Natural killer cell (primary cell): ENCODE measurements at regions not wholly inside any gene's neighbourhood (a gene's known extent, or its start where the extent isn't known, plus 50 kb on each side); places are given as distances from the start of the nearest gene placed in this dataset.

Experiments used
- ATAC-seq, 3 donors: fragments of 150-1000 bp in 2 of 3; fragments of 200-7000 bp in 1 of 3; cut with Tn5 transposase; 1 replicate in 1 of 3; 2 replicates in 2 of 3; pipeline ENCODE4 v1.10.0; 2021; ENCODE audit warnings: mild to moderate bottlenecking in 2 of 3, moderate library complexity in 2 of 3
- DNase-seq, 2 donors: peaks; one replicate each; pipeline versions ENCODE4 v3.0.0 to v3.0.0-alpha.2; 2013 to 2021; ENCODE audit warnings: mixed read lengths in 1 of 2
- H3K27ac ChIP-seq: one replicate; pipeline ENCODE4 v1.5.1; 2013; ENCODE audit warnings: mild to moderate bottlenecking, low read length
- H3K27me3 ChIP-seq: one replicate; pipeline ENCODE4 v1.6.1; 2013; ENCODE audit warnings: low read length; ENCODE audit not compliant: control insufficient read depth, insufficient read depth
- H3K36me3 ChIP-seq: one replicate; pipeline ENCODE4 v1.6.1; 2013; ENCODE audit warnings: low read length; ENCODE audit not compliant: control insufficient read depth, insufficient read depth
- H3K4me1 ChIP-seq: one replicate; pipeline ENCODE4 v1.6.1; 2013; ENCODE audit warnings: low read length; ENCODE audit not compliant: control insufficient read depth, insufficient read depth
- H3K4me3 ChIP-seq: one replicate; pipeline ENCODE4 v1.5.1; 2013; ENCODE audit warnings: low read length
- H3K9me3 ChIP-seq: one replicate; pipeline ENCODE4 v1.6.1; 2013; ENCODE audit warnings: low read length; ENCODE audit not compliant: control insufficient read depth, insufficient read depth
- H3K27ac Mint-ChIP-seq, 2 donors: one replicate each; pipeline ENCODE4 v1.8.0; 2022; ENCODE audit warnings: mild to moderate bottlenecking in 2 of 2, mixed read lengths in 2 of 2, moderate library complexity in 1 of 2
- H3K27me3 Mint-ChIP-seq, 2 donors: one replicate each; pipeline ENCODE4 v1.8.0; 2022; ENCODE audit warnings: low read depth in 2 of 2, mixed read lengths in 2 of 2
- H3K36me3 Mint-ChIP-seq: one replicate; pipeline ENCODE4 v1.8.0; 2022; ENCODE audit warnings: mixed read lengths
- H3K4me1 Mint-ChIP-seq, 2 donors: one replicate each; pipeline ENCODE4 v1.8.0; 2022; ENCODE audit warnings: mixed read lengths in 2 of 2
- H3K4me3 Mint-ChIP-seq: one replicate; pipeline ENCODE4 v1.8.0; 2022; ENCODE audit warnings: mild to moderate bottlenecking, moderate library complexity, mixed read lengths
- H3K9me3 Mint-ChIP-seq, 2 donors: one replicate each; pipeline ENCODE4 v1.8.0; 2022; ENCODE audit warnings: mixed read lengths in 2 of 2
- CTCF ChIP-seq: fragments of 200-600 bp; IDR thresholded peaks from one replicate; pipeline ENCODE4 v1.8.0; 2022; ENCODE audit warnings: antibody characterized with exemption
- WGBS: methylation state at CpG from one replicate; pipeline ENCODE4 v1.1.7; 2013; ENCODE audit warnings: missing lambda C conversion rate; ENCODE audit not compliant: insufficient coverage; 5-methylcytosine and 5-hydroxymethylcytosine counted together
- intact Hi-C: fragments of 100-400 bp; cut with micrococcal nuclease; formaldehyde crosslinking; loops from one replicate; pipeline ENCODE4 v1.14.2; 2022

GRCh38 chrX:149267878-149268813 is 237.0 kb downstream of the IDS start:
- Histone ChIP-seq H3K27ac (no peak overlapping the region), H3K4me1 (no peaks in the 10 kb centered on the region), H3K27me3 (no peaks in the 10 kb centered on the region), H3K36me3 (no peaks in the 10 kb centered on the region), H3K4me3 (no peak overlapping the region), H3K9me3 (no peaks in the 10 kb centered on the region)
- no peak for TF ChIP-seq CTCF
- Mint-ChIP-seq H3K36me3 (no peaks in the 10 kb centered on the region), H3K4me3 (no peak overlapping the region), H3K27ac (no peak overlapping the region), H3K27me3 (peaks cover 0 to 11% of the 10 kb centered on the region in 2 donors), H3K4me1 (no peaks in the 10 kb centered on the region), H3K9me3 (peaks cover 0 to 2% of the 10 kb centered on the region in 2 donors)
- DNase-seq (no peak), ATAC-seq (no peak)
- WGBS: 79% methylated on average over 3 of the region's 6 CpGs
- intact Hi-C loops: no loop called here

GRCh38 chrX:149262086-149262485 is 243.0 kb downstream of the IDS start:
- Mint-ChIP-seq H3K27me3 (peaks cover 5 to 17% of the 10 kb centered on the region in 2 donors), H3K27ac (no peak overlapping the region), H3K4me1 (no peaks in the 10 kb centered on the region), H3K36me3 (no peaks in the 10 kb centered on the region), H3K9me3 (peaks cover 0 to 2% of the 10 kb centered on the region in 2 donors), H3K4me3 (no peak overlapping the region)
- Histone ChIP-seq H3K9me3 (no peaks in the 10 kb centered on the region), H3K4me1 (no peaks in the 10 kb centered on the region), H3K36me3 (no peaks in the 10 kb centered on the region), H3K4me3 (no peak overlapping the region), H3K27me3 (no peaks in the 10 kb centered on the region), H3K27ac (no peak overlapping the region)
- DNase-seq (no peak), ATAC-seq (no peak)
- no peak for TF ChIP-seq CTCF
- WGBS: no CpG with 5 or more reads among the region's 1 CpG
- intact Hi-C loops: no loop called here

- Histone ChIP-seq H3K4me3 (no peak overlapping the region), H3K36me3 (no peaks in the 10 kb centered on the region), H3K9me3 (no peaks in the 10 kb centered on the region), H3K27me3 (no peaks in the 10 kb centered on the region), H3K4me1 (no peaks in the 10 kb centered on the region), H3K27ac (no peak overlapping the region)
- H3K4me1 Mint-ChIP-seq: no peaks in the 10 kb centered on the region
- no peak for DNase-seq
- H3K36me3 Mint-ChIP-seq: no peaks in the 10 kb centered on the region
- peaks cover 5 to 22% of the 10 kb centered on the region in 2 donors for H3K27me3 Mint-ChIP-seq
- intact Hi-C loops: no loop called here
- ATAC-seq: no peak
- peaks cover 0 to 2% of the 10 kb centered on the region in 2 donors for H3K9me3 Mint-ChIP-seq
- no peak overlapping the region for H3K4me3 Mint-ChIP-seq
- WGBS: no CpG with 5 or more reads among the region's 2 CpGs
- no peak for TF ChIP-seq CTCF
- H3K27ac Mint-ChIP-seq: no peak overlapping the region
Observed at GRCh38 chrX:149259241-149259640, 245.9 kb downstream of the IDS start.
